GM21737 (cell line): ENCODE measurements at regions not wholly inside any gene's neighbourhood (a gene's known extent, or its start where the extent isn't known, plus 50 kb on each side); places are given as distances from the start of the nearest gene placed in this dataset.

Experiments used
- ATAC-seq: cut with Tn5 transposase; IDR thresholded peaks from one replicate; pipeline ENCODE4 v1.9.1; 2021; ENCODE audit warnings: mild to moderate bottlenecking, moderate library complexity; ENCODE audit not compliant: unreplicated experiment

DNA sequence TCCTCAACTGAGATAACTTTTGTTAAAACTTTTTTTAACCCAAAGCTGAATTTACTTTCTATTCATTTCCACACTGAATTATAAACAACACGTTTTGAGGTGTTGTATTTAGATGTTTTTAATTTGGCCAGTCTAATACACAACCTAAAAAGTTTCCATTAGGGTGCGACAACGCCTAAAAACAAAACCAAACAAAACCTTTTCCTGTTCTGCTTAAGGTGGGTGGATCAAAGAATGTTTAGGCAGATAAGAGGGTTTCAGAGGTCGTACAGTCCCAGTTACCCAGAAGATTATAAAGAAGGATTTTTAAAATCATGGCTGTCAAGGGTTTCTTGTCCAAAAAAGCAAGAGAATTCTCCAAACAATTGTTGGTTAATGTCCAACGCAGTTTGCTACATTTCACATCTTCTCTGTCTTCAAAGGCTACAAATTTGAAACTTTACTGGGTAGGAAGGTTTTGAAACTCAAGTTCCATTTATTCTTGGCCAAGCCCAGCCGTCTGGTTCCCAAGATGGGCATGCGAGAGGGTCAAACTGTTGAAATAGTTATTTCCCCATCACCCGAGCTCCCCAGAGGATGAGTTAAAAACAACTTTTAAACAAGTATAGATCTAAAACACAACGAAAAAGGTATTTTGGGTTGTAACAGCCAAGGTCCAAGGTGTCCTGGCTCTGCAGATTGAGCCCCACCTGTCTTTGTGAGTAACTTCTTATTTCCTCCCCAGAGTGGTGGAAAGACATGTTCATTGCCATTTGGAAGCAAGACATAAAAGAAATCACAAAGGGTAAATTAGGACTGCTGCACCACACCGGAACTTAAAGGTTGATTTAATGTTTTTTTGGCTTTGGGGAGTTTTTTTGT is 122.8 kb upstream of the MAP3K1 start:
- ATAC-seq: no peak

GRCh38 chr5:56688402-56688801 is 126.9 kb upstream of the MAP3K1 start:
- ATAC-seq: no peak

DNA sequence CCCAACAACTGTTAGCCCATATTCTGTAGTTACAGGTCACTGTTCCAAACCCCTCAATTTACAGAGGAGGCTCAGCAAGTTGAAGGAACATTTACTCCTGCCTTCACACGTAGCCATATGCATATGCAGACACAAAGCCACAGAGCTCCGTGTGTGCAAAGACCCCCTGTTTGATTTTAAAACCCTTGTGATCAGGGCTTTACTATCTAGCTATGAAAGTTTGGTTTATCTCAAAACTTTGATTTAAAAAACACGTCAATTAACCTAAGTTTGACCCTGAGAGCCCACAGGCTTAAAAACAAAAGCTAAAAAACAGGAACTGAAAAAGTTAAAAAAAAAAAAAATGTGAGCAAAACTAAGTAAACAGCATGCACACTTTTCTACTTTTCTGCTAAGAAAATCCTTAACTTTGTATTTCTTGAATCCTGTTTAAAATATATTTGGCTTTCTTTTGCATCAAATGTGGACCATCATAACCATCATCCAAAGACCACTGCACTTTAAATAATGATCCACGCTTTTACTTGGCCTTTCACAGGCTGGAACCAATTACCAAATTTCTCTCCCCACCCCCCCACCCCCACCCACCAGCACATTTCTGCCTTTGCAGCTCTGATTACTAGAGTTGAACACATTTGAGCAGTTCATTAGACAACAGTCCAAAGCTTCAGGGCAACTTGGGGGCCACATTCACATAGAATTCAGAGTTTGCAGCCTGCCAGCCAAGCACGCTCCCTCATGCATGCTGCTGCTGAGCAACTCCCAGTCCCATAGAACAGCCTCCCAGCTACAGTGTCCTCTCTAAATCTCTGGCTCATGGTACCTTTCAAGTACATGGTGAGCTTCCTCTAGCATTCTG is 128.8 kb upstream of the MAP3K1 start:
- ATAC-seq: peak; percentile 48

GRCh38 chr5:56685503-56686217 is 129.7 kb upstream of the MAP3K1 start:
- ATAC-seq: peak; percentile 5

- ATAC-seq: no peak
Observed at GRCh38 chr5:56684159-56684558, 131.2 kb upstream of the MAP3K1 start.

- ATAC-seq: no peak
Observed at GRCh38 chr5:56683733-56684132, 131.6 kb upstream of the MAP3K1 start.

- ATAC-seq: no peak
Observed at GRCh38 chr5:56683281-56683680, 132.1 kb upstream of the MAP3K1 start.

DNA sequence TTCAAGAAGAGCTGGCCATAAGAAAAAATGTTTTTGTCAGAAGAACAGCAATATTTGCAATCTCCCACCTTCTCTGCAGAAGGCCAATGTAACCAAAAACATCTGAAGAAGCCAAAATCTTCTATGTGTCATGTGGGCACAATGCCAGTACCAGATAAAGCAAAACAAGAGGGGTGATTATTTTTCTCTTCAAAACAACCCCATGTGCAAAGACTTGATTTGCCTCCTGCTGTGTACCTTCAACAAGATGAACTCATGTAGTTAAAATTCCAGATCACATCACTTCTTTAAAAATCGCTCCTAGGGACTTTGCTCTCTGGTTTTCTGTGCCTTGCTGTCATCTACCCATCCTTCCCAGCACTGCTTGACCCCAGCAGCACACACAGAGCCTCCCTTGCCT is 134.0 kb upstream of the MAP3K1 start:
- no peak for ATAC-seq

GRCh38 chr5:56680731-56681130 is 134.6 kb upstream of the MAP3K1 start:
- no peak for ATAC-seq

DNA sequence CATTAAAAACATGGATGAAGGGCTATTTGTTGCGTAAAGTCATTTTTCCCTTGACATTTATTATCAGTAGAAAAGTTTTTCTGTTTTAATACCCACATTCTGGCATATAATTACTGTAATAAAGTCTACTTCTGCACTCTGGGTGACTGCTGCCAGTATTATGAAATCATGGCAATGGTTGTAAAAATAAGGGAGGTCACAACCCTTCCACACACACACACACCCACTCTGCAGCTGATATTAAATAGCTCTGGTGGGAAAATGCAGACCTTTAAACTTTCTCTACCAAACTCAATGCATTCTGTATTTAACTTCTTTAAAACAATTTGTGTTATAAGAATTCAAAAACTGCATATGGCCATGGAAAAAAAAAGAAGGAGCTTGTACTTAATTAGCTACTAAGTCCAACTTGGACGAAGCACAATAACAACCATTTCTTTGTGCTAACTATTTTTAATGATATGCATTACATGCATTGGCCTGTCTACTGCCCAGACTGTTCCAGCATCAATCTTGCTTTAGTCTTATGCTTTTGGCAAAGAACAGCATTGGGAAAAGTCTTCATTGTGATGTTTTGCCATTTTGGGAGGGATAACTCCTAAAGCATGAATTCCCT is 137.6 kb upstream of the MAP3K1 start:
- no peak for ATAC-seq

- no peak for ATAC-seq
Observed at GRCh38 chr5:56676091-56676768, 139.1 kb upstream of the MAP3K1 start.

- no peak for ATAC-seq
Observed at GRCh38 chr5:56674441-56674840, 140.9 kb upstream of the MAP3K1 start.

- no peak for ATAC-seq
Observed at GRCh38 chr5:56673171-56673570, 142.2 kb upstream of the MAP3K1 start.

DNA sequence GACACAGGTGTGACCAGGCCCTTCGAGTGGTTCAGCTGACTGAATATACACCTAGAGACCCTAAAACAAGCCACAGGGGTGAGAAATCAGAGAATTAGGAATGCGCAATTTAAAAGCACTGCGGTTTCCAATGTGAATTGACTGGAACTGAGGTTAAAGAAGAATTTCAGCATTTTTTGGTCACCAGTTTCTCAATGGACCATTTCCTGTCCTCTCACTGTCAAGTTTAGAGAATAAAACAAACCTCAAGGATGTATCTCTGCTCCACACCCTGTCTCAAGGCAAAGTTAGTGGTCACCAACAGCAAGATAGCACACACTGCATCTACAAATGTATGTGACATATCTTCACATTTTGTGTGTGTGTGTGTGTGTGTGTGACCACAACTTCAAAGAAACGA is 143.8 kb upstream of the MAP3K1 start:
- ATAC-seq: no peak

- ATAC-seq: no peak
Observed at GRCh38 chr5:56670916-56671315, 144.4 kb upstream of the MAP3K1 start.

DNA sequence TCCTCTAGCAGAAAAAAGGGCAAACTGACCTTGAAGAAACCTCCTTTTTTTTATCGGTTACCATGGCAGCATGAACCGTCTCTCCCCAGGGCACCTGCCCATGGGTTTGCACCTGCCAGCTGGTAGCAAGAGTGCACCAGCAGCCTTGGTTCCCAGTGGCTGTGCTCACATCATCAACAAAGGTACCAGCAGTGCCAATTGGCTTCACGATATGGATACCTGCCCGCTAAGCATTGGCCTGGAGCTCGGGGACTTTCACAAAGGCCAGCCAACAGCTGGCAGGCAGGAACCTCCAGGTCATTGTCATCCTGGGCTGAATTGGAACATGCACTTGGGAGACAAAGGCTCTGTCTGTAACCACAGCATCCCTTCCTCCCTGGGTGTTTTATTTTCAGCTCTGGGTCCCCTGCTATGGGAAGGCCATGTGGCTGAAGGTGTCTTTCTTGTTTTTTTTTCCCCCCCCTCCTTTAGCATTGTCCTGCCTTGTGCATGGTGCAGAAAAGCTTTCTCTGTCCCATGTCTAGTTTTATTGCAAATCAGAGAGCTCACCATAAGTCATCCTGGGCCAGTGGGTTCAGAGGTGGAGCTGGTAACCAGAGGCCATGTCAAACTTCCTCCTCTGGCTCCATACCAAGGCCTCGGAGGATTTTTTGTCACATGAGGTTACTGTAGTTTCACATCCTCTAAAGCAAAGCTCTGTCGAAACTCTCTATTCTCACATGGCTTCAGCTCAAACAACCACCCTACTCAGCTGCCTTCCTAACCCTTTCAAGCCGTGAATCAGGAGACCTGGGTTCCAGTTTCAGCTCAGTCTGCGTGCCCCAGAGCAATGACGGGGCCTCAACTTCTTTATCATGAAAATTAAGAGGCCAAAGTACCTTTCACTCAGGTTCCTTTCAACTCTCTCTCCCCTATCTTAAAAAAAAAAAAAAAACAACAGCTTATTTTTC is 145.5 kb upstream of the MAP3K1 start:
- ATAC-seq: peak; percentile 96

- no peak for ATAC-seq
Observed at GRCh38 chr5:56668996-56669395, 146.4 kb upstream of the MAP3K1 start.

GRCh38 chr5:56667692-56668091 is 147.7 kb upstream of the MAP3K1 start:
- ATAC-seq: no peak

GRCh38 chr5:56666901-56667300 is 148.4 kb upstream of the MAP3K1 start:
- ATAC-seq: no peak
